Stimulated activated CD4-positive, alpha-beta T cell treated with anti-CD3 and anti-CD28 coated beads, Interleukin-1b, Interleukin-23, amount 100 ng/mL, for 1 hour (primary cell): ENCODE measurements at regions not wholly inside any gene's neighbourhood (a gene's known extent, or its start where the extent isn't known, plus 50 kb on each side); places are given as distances from the start of the nearest gene placed in this dataset.
"Not testable (repeated sequence)": the region's sequence is repeated elsewhere in the genome, so short reads cannot be mapped to it uniquely, and the experiment has no call there.

Source experiments
- DNase-seq, 2 donors: peaks; one replicate each; pipeline ENCODE4 v3.0.0-alpha.2; 2020; ENCODE audit warnings: low read depth in 2 of 2

- no peak for DNase-seq
Observed at GRCh38 chr1:199512037-199512710, 515.3 kb upstream of the NR5A2 start.

GRCh38 chr1:199515261-199515660 is 512.2 kb upstream of the NR5A2 start:
- no peak for DNase-seq

- DNase-seq: no peak
Observed at GRCh38 chr1:199522338-199522737, 505.2 kb upstream of the NR5A2 start.

- no peak for DNase-seq
Observed at GRCh38 chr1:199522936-199523335, 504.6 kb upstream of the NR5A2 start.

- DNase-seq: no peak
Observed at GRCh38 chr1:199529324-199529723, 498.2 kb upstream of the NR5A2 start.

GRCh38 chr1:199533361-199533760 is 494.1 kb upstream of the NR5A2 start:
- not testable (repeated sequence) for DNase-seq

GRCh38 chr1:199545780-199546179 is 481.7 kb upstream of the NR5A2 start:
- no peak for DNase-seq

- no peak for DNase-seq
Observed at GRCh38 chr1:199546323-199546722, 481.2 kb upstream of the NR5A2 start.

GRCh38 chr1:199549421-199549820 is 478.1 kb upstream of the NR5A2 start:
- no peak for DNase-seq

GRCh38 chr1:199550199-199551065 is 477.1 kb upstream of the NR5A2 start:
- no peak for DNase-seq

- no peak for DNase-seq
Observed at GRCh38 chr1:199551967-199552565, 475.4 kb upstream of the NR5A2 start.

- no peak for DNase-seq
Observed at GRCh38 chr1:199553104-199553503, 474.4 kb upstream of the NR5A2 start.

- no peak for DNase-seq
Observed at GRCh38 chr1:199561334-199561733, 466.2 kb upstream of the NR5A2 start.

GRCh38 chr1:199573047-199573446 is 454.5 kb upstream of the NR5A2 start:
- no peak for DNase-seq

GRCh38 chr1:199574950-199575349 is 452.6 kb upstream of the NR5A2 start:
- no peak for DNase-seq

- no peak for DNase-seq
Observed at GRCh38 chr1:199580300-199580699, 447.2 kb upstream of the NR5A2 start.

GRCh38 chr1:199585392-199585791 is 442.1 kb upstream of the NR5A2 start:
- DNase-seq: no peak

GRCh38 chr1:199590708-199591107 is 436.8 kb upstream of the NR5A2 start:
- no peak for DNase-seq

- DNase-seq: no peak
Observed at GRCh38 chr1:199591468-199591867, 436.0 kb upstream of the NR5A2 start.

- DNase-seq: no peak
Observed at GRCh38 chr1:199593475-199593874, 434.0 kb upstream of the NR5A2 start.

GRCh38 chr1:199596448-199596847 is 431.1 kb upstream of the NR5A2 start:
- not testable (repeated sequence) for DNase-seq

GRCh38 chr1:199597152-199597551 is 430.4 kb upstream of the NR5A2 start:
- no peak for DNase-seq

- no peak for DNase-seq
Observed at GRCh38 chr1:199608414-199608813, 419.1 kb upstream of the NR5A2 start.
